RWPE2 (cell line): ENCODE measurements at regions not wholly inside any gene's neighbourhood (a gene's known extent, or its start where the extent isn't known, plus 50 kb on each side); places are given as distances from the start of the nearest gene placed in this dataset.

Experiments
- ATAC-seq: fragments of 200-7000 bp; cut with Tn5 transposase; 3 replicates; pipeline ENCODE4 v1.9.1; 2021; ENCODE audit warnings: low read depth
- DNase-seq: peaks from one replicate; pipeline ENCODE4 v3.0.0-alpha.2; 2020; ENCODE audit warnings: low spot score
- H3K27ac ChIP-seq: fragments of 450-650 bp; 2 replicates; pipeline ENCODE4 v1.5.1; 2017; ENCODE audit warnings: mild to moderate bottlenecking; ENCODE audit not compliant: poor library complexity, severe bottlenecking
- H3K27me3 ChIP-seq: fragments of 250-450 bp; sonication (Bioruptor Pico); 2 replicates; pipeline ENCODE4 v1.5.1; 2021; ENCODE audit warnings: mild to moderate bottlenecking, moderate library complexity; ENCODE audit not compliant: insufficient read depth, poor library complexity, severe bottlenecking
- H3K36me3 ChIP-seq: fragments of 250-450 bp; sonication (Bioruptor Pico); 2 replicates; pipeline ENCODE4 v1.5.1; 2020; ENCODE audit warnings: low read depth, mild to moderate bottlenecking, moderate library complexity
- H3K4me1 ChIP-seq: fragments of 250-450 bp; sonication (Bioruptor Pico); 2 replicates; pipeline ENCODE4 v1.5.1; 2021; ENCODE audit warnings: mild to moderate bottlenecking, moderate library complexity; ENCODE audit not compliant: insufficient read depth, poor library complexity, severe bottlenecking
- H3K4me3 ChIP-seq: fragments of 250-450 bp; sonication (Bioruptor Pico); 2 replicates; pipeline ENCODE4 v1.5.1; 2021; ENCODE audit warnings: mild to moderate bottlenecking, moderate library complexity; ENCODE audit not compliant: severe bottlenecking
- H3K9me3 ChIP-seq: fragments of 250-450 bp; sonication (Bioruptor Pico); 2 replicates; pipeline ENCODE4 v1.5.1; 2021; ENCODE audit warnings: mild to moderate bottlenecking, moderate library complexity; ENCODE audit not compliant: severe bottlenecking
- CTCF ChIP-seq: fragments of 450-650 bp; IDR thresholded peaks from one replicate; pipeline ENCODE4 v1.5.1; 2017; ENCODE audit warnings: mild to moderate bottlenecking, moderate library complexity; ENCODE audit not compliant: poor library complexity, severe bottlenecking

GRCh38 chr4:26237916-26238315, 82.9 kb upstream of the RBPJ start:
- no peak overlapping the region for H3K4me3 ChIP-seq
- ATAC-seq: no peak
- no peak for TF ChIP-seq CTCF

GRCh38 chr4:26238426-26238777, 82.4 kb upstream of the RBPJ start:
- ATAC-seq: no peak
- Histone ChIP-seq H3K9me3 (no peaks in the 10 kb centered on the region), H3K27me3 (no peaks in the 10 kb centered on the region), H3K36me3 (no peaks in the 10 kb centered on the region), H3K4me3 (no peak overlapping the region), H3K4me1 (peaks cover 6% of the 10 kb centered on the region), H3K27ac (no peak overlapping the region)
- no peak for TF ChIP-seq CTCF
- no peak for DNase-seq

More at GRCh38 chr4:26237916-26238315, 82.9 kb upstream of the RBPJ start:
- no peaks in the 10 kb centered on the region for H3K27me3 ChIP-seq
- peaks cover 6% of the 10 kb centered on the region for H3K4me1 ChIP-seq
- no peaks in the 10 kb centered on the region for H3K9me3 ChIP-seq
- H3K27ac ChIP-seq: no peak overlapping the region
- H3K36me3 ChIP-seq: no peaks in the 10 kb centered on the region
- no peak for DNase-seq

- Histone ChIP-seq H3K9me3 (no peaks in the 10 kb centered on the region), H3K4me3 (no peak overlapping the region), H3K36me3 (no peaks in the 10 kb centered on the region), H3K27me3 (no peaks in the 10 kb centered on the region), H3K27ac (no peak overlapping the region), H3K4me1 (peaks cover 6% of the 10 kb centered on the region)
- ATAC-seq: no peak
- TF ChIP-seq CTCF: no peak
- no peak for DNase-seq
These were observed 81.8 kb upstream of the RBPJ start for GRCh38 chr4:26238778-26239679.

- ATAC-seq (no peak), DNase-seq (no peak)
- no peak for TF ChIP-seq CTCF
- Histone ChIP-seq H3K4me1 (peaks cover 6% of the 10 kb centered on the region), H3K27ac (no peak overlapping the region), H3K27me3 (no peaks in the 10 kb centered on the region), H3K4me3 (no peak overlapping the region), H3K9me3 (no peaks in the 10 kb centered on the region), H3K36me3 (no peaks in the 10 kb centered on the region)
These were observed 81.0 kb upstream of the RBPJ start for GRCh38 chr4:26239801-26240200.

GRCh38 chr4:26241179-26241578, 79.6 kb upstream of the RBPJ start:
- no peaks in the 10 kb centered on the region for H3K4me1 ChIP-seq
- no peak overlapping the region for H3K4me3 ChIP-seq
- no peak for TF ChIP-seq CTCF
- ATAC-seq (no peak), DNase-seq (no peak)
- no peaks in the 10 kb centered on the region for H3K27me3 ChIP-seq
- H3K9me3 ChIP-seq: no peaks in the 10 kb centered on the region
- H3K36me3 ChIP-seq: no peaks in the 10 kb centered on the region
- no peak overlapping the region for H3K27ac ChIP-seq
